ENCODE measurements at regions not wholly inside any gene's neighbourhood (a gene's known extent, or its start where the extent isn't known, plus 50 kb on each side); places are given as distances from the start of the nearest gene placed in this dataset.
"Not testable (repeated sequence)": the region's sequence is repeated elsewhere in the genome, so short reads cannot be mapped to it uniquely, and the experiment has no call there.

DNA sequence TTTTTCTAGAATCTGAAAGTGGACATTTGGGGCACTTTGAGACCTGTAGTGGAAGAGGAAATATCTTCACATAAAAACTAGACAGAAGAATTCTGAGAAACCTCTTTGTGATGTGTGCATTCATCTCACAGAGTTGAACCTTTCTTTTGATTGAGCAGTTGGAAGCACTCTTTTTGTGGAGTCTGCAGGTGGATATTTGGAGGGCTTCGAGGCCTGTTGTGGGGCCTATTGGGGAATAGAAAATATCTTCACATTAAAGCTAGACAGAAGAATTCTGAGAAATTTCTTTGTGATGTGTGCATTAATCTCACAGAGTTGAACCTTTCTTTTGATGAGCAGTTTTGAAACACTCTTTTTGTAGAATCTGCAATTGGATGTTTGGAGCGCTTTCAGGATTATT, 236.2 kb downstream of the FOXD4L6 start:
- TF ChIP-seq CTCF, POLR2AphosphoS5 (IDR thresholded peaks at IDR 0.05): not testable (repeated sequence)

Data from breast epithelium (tissue), 3 donors.